K562 (cell line): ENCODE measurements at regions not wholly inside any gene's neighbourhood (a gene's known extent, or its start where the extent isn't known, plus 50 kb on each side); places are given as distances from the start of the nearest gene placed in this dataset.

ENCODE experiments used
- SMARCA5 ChIP-seq: fragments of 450-650 bp; IDR thresholded peaks from 2 replicates; pipeline ENCODE4 v1.6.1; 2016
- TF ChIP-seq, protein P1 (sequence below): fragments of 450-650 bp; IDR thresholded peaks from 2 replicates; pipeline ENCODE4 v1.6.1; 2016; ENCODE audit warnings: mild to moderate bottlenecking, moderate library complexity
- TF ChIP-seq, protein P2 (sequence below): fragments of 450-650 bp; formaldehyde crosslinking; IDR thresholded peaks from 2 replicates; pipeline ENCODE4 v1.4.0; 2022; ENCODE audit warnings: missing genetic modification characterization

DNA sequence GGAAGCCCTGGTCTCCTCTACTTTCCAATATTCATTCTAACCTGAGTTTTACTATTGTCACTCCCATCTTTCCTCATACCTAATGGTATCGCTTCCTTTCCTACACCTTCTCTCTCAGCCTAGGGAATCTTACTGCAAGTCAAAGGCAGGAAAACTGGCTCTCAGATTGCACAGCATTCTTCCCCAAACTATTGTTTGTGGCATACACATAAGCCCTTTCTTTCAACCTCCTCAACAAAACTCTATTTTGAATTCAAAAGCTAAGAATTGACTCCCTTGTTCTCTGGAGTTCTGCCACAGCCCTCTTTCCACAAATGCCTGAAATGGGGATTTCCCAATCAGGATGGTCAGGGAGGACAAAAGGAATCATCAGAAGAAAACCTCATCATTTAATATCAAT is 181.5 kb downstream of the FAM76B start (continued):
- TF ChIP-seq, protein P1, sequence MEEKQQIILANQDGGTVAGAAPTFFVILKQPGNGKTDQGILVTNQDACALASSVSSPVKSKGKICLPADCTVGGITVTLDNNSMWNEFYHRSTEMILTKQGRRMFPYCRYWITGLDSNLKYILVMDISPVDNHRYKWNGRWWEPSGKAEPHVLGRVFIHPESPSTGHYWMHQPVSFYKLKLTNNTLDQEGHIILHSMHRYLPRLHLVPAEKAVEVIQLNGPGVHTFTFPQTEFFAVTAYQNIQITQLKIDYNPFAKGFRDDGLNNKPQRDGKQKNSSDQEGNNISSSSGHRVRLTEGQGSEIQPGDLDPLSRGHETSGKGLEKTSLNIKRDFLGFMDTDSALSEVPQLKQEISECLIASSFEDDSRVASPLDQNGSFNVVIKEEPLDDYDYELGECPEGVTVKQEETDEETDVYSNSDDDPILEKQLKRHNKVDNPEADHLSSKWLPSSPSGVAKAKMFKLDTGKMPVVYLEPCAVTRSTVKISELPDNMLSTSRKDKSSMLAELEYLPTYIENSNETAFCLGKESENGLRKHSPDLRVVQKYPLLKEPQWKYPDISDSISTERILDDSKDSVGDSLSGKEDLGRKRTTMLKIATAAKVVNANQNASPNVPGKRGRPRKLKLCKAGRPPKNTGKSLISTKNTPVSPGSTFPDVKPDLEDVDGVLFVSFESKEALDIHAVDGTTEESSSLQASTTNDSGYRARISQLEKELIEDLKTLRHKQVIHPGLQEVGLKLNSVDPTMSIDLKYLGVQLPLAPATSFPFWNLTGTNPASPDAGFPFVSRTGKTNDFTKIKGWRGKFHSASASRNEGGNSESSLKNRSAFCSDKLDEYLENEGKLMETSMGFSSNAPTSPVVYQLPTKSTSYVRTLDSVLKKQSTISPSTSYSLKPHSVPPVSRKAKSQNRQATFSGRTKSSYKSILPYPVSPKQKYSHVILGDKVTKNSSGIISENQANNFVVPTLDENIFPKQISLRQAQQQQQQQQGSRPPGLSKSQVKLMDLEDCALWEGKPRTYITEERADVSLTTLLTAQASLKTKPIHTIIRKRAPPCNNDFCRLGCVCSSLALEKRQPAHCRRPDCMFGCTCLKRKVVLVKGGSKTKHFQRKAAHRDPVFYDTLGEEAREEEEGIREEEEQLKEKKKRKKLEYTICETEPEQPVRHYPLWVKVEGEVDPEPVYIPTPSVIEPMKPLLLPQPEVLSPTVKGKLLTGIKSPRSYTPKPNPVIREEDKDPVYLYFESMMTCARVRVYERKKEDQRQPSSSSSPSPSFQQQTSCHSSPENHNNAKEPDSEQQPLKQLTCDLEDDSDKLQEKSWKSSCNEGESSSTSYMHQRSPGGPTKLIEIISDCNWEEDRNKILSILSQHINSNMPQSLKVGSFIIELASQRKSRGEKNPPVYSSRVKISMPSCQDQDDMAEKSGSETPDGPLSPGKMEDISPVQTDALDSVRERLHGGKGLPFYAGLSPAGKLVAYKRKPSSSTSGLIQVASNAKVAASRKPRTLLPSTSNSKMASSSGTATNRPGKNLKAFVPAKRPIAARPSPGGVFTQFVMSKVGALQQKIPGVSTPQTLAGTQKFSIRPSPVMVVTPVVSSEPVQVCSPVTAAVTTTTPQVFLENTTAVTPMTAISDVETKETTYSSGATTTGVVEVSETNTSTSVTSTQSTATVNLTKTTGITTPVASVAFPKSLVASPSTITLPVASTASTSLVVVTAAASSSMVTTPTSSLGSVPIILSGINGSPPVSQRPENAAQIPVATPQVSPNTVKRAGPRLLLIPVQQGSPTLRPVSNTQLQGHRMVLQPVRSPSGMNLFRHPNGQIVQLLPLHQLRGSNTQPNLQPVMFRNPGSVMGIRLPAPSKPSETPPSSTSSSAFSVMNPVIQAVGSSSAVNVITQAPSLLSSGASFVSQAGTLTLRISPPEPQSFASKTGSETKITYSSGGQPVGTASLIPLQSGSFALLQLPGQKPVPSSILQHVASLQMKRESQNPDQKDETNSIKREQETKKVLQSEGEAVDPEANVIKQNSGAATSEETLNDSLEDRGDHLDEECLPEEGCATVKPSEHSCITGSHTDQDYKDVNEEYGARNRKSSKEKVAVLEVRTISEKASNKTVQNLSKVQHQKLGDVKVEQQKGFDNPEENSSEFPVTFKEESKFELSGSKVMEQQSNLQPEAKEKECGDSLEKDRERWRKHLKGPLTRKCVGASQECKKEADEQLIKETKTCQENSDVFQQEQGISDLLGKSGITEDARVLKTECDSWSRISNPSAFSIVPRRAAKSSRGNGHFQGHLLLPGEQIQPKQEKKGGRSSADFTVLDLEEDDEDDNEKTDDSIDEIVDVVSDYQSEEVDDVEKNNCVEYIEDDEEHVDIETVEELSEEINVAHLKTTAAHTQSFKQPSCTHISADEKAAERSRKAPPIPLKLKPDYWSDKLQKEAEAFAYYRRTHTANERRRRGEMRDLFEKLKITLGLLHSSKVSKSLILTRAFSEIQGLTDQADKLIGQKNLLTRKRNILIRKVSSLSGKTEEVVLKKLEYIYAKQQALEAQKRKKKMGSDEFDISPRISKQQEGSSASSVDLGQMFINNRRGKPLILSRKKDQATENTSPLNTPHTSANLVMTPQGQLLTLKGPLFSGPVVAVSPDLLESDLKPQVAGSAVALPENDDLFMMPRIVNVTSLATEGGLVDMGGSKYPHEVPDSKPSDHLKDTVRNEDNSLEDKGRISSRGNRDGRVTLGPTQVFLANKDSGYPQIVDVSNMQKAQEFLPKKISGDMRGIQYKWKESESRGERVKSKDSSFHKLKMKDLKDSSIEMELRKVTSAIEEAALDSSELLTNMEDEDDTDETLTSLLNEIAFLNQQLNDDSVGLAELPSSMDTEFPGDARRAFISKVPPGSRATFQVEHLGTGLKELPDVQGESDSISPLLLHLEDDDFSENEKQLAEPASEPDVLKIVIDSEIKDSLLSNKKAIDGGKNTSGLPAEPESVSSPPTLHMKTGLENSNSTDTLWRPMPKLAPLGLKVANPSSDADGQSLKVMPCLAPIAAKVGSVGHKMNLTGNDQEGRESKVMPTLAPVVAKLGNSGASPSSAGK = no peak
- no peak for TF ChIP-seq SMARCA5
- TF ChIP-seq, protein P2, sequence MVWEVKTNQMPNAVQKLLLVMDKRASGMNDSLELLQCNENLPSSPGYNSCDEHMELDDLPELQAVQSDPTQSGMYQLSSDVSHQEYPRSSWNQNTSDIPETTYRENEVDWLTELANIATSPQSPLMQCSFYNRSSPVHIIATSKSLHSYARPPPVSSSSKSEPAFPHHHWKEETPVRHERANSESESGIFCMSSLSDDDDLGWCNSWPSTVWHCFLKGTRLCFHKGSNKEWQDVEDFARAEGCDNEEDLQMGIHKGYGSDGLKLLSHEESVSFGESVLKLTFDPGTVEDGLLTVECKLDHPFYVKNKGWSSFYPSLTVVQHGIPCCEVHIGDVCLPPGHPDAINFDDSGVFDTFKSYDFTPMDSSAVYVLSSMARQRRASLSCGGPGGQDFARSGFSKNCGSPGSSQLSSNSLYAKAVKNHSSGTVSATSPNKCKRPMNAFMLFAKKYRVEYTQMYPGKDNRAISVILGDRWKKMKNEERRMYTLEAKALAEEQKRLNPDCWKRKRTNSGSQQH = no peak
- TF ChIP-seq, all 486 proteins: peak for 0
